HG03520 (cell line): ENCODE measurements at regions not wholly inside any gene's neighbourhood (a gene's known extent, or its start where the extent isn't known, plus 50 kb on each side); places are given as distances from the start of the nearest gene placed in this dataset.
"Not testable (repeated sequence)": the region's sequence is repeated elsewhere in the genome, so short reads cannot be mapped to it uniquely, and the experiment has no call there.

Experiments used
- ATAC-seq: cut with Tn5 transposase; IDR thresholded peaks from one replicate; pipeline ENCODE4 v1.9.1; 2021; ENCODE audit warnings: mild to moderate bottlenecking, moderate library complexity; ENCODE audit not compliant: unreplicated experiment

DNA sequence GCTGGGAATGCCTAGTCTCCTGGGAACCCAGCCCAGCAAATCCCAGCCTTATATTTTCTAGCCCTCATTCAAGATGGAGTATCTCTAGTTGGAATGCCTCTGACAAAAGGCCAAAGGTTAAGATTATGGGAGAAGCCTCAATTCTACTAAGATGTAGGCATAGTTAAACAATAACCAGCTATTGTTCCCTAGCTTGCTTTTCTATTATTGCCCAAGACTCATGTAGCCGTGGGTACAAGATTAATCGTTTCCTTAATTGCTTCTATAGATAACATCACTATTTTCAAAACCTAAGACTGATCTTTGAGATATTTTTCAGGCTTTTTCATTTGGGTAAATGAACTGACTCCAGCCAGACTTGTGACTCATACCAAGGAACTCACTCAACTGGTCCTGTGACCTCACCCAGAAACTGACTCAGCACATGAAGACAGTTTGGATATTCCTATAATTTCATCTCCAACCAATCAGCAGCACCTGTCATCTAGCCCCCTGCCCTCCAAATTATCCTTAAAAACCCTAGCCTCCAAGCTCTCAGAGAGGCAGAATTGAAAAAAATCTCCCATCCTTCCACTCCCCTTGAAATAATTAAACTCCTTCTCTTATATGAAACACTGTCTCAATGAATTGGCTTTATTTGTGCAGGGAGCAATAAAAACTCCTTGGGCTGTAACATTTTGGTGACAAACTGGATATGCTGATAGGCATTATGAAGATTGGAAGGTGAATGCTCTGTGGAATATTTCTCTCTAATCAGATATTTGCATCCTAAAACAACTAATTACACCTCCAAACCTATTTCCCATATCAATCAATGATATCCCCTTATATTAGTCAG, 589.0 kb downstream of the C12orf50 start:
- ATAC-seq: no peak

DNA sequence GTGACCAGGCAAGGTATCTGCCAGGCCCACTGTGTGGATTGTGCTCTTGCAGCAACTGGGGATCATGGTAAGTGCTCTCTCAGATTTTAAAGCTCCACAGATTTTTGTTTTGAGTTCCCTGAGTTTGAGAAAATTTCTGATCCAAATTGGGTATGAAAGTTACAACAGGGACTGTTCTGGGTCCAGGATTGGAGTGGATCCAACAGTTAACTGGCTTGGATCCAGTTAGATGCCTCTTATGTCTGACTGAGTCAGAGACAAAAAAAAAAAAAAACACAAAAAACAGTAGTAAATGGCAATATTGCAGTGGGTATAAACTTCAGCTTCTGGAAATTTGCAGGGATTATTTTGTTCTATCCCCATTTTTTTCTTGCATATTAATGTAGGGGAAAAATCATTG, 598.8 kb downstream of the C12orf50 start:
- no peak for ATAC-seq

DNA sequence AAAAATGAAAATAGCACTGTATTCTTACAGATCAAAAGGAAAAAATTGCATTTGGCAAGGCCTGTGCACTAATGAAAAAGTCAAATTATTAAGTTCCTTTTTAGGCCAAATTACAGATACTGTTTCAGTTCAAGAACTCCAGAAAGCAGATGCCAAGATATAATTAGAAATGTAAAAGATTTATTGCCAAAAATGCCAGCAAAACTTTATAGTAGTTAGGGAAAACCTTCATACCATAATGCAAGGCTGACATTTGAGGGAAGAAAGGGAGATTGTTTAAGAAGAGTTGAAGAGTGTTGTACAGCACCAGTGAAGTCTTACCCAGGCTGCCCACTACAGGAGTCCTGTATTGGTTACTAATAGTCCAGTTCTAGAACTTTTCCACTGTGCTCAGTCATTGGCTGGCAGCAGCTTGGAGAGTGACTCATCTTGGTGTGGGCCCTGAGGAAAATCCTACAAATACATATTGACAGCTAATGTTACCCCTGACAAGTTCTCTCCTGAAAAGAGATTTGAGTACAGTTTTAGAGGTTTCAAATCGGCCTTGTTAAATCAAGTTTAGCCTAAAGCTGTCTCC, 600.4 kb downstream of the C12orf50 start:
- no peak for ATAC-seq

DNA sequence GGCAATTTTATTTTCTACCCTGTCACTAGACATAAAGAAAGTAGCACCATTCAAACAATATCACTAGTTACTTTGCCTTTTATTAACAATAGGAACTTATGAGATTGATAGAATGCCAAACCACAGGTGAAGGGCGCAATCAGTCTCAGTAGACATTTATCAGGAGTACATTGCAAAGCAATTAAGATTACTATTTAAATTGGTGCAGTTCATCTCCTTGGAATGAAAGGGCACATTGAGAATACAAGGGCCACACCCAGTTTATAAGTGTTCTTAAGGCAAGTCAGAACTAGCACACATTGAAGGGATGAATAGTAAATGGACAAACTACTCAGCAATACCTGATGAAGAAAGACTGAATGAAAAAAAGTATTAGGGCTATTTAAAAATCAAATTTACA, 601.4 kb downstream of the C12orf50 start:
- no peak for ATAC-seq

DNA sequence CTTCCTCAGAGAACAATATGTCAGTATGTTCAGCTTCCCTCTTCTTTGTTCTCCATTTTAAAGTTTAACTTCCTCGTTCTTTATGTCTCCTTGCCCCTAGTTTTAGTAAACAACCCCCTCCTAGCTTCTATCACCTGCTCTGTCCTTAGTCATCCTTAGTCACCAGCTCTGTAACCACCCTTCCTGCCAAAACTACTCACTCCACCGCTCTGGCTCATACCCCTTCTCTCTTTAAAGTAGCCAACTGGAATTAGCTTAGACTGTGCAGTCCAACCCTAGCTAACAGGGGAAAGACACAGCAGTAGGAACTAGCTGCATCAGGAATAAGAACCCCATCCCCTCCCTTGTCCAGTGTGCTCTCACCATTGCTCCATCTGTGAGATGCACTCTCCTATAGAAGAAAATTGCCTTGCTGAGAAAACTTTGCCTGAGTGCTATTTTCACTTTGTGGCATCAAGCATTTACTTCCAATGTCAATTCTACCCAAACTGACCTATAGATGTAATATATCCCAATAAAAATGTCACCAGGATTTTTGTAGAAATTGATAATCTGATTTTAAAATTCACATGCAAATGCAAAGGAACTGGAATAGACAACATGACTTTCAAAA, 603.2 kb downstream of the C12orf50 start:
- no peak for ATAC-seq

DNA sequence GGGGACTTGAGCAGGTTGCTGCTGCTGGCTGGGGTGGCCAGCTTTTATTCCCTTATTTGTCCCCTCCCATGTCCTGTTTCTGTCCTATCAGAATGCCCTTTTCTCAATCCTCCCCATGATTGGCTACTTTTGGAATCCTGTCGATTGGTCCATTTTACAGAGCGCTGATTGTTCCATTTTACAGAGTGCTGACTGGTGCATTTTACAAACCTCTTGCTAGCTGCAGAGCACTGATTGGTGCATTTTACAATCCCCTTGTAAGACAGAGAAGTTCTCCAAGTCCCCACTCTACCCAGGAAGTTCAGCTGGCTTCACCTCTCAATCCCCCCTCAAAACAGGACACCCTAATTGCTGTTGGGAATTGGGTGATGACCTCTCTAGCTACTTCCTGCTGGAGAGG, 608.0 kb downstream of the C12orf50 start:
- ATAC-seq: not testable (repeated sequence)

DNA sequence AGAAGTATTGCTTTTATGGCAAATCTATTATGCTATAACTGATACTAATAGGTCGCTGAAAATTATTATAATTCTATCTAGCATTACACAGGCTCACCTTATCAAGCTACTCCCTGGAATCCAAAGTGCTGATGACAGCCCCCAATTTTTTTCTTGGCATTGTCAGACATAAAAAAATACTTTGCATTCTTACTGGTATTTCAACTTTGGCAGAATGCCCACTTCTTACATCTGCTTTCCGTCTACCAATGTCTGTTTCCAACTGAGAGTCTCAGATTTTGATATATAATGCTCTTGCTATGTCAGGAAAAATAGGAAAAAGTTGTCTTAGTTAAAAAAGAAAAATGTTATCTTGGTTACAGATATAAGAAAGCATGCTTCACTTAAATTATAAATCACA, 615.4 kb downstream of the C12orf50 start:
- ATAC-seq: no peak

DNA sequence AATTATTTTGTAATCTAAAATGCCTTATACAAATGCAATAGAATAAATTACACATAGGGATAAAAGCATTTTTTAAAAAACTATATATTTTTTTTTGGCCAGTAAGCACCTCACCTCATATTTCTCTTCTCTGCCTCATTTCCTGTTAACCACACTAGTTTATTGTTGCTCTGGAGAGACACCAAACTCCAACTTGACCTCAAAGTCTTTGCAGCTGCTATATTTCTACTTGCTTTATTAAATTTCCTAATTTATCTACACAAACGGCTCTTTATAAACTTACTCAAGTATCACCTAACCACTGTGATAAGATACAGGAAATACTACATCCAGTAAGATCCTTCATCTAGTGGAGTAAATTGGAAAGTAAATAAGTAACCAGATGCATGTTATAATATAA, 622.3 kb downstream of the C12orf50 start:
- no peak for ATAC-seq

DNA sequence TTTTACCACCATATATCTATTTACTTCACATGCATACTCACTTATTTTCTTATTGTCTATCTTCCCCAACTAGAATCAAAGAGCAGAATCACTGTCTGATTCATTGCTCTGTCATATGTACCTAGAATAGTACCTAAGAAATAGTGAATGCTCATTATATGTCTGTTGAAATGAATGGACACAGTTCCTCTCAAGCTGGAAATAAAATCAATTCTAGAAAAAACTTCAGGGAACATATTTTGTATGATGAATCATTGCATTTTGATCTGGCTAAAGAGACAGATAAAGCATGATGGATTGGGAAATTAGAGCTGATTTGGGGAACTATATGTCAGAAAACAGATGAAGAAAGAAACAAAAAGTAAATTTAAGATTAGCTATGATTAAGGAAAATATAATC, 623.3 kb downstream of the C12orf50 start:
- ATAC-seq: no peak

DNA sequence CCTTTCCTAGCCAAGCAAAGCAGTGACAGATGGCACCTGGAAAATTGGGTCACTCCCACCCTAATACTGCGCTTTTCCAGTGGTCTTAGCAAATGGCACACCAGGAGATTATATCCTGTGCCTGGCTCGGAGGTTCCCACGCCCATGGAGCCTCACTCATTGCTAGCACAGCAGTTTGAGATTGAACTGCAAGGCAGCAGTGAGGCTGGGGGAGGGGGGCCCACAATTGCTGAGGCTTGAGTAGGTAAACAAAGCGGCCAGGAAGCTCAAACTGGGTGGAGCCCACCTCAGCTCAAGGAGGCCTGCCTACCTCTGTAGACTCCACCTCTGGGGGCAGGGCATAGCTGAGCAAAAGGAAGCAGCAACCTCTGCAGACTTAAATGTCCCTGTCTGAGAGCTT, 635.0 kb downstream of the C12orf50 start:
- ATAC-seq: not testable (repeated sequence)

DNA sequence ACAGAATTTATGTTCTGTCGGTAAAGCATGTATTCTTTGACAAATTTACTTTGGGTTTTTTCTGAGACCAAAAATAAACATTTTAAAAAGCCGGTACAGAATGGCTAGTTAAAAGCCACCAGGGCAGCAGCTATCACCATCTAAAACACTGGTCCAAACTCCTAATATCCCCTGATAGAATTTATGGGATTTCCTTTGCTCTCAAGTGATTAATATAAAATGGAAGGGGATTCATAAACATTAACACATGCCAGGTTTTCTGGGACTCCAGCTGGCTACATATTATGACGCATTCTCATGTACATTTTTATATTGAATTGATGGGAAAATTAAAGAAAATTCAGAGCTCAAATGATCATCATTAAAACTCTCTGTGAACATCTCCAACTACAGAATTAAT, 640.8 kb downstream of the C12orf50 start:
- ATAC-seq: no peak

DNA sequence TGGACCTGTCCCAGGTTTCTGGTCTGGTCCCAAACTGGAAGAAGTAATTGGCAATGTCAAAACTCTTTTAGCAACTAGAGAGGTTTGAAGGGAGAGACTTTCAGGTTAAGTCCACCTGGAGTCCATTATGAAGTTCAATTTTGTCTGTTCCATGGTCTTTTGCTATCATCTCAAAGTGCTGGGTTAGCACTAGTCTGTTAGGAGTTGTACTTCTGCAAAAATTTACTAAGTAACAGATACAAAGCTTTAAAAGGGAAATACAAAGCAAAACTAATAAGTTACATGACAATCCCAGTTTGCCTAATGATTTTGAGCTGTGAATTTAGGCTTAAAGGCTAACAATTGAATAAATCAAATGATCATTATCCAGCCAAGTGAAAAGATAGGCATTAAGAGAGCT, 643.9 kb downstream of the C12orf50 start:
- ATAC-seq: no peak

DNA sequence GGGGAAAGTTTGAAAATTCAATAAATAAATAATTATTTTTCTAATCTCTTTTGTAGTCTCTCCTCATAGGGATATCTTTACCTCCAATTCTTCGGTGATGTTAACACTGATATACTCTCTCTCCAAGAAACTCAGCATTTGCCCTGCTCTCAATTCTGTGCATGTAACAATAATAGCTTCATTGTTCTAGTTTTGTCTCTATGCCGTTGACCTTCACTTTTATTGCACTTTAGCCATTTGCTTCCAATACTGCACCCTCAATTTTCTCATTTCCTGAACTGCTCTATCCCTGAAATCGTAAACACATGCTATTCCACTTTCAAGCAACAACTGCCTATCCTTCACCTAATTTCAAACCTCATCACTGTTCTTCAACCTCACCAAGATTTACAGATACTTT, 645.0 kb downstream of the C12orf50 start:
- no peak for ATAC-seq

DNA sequence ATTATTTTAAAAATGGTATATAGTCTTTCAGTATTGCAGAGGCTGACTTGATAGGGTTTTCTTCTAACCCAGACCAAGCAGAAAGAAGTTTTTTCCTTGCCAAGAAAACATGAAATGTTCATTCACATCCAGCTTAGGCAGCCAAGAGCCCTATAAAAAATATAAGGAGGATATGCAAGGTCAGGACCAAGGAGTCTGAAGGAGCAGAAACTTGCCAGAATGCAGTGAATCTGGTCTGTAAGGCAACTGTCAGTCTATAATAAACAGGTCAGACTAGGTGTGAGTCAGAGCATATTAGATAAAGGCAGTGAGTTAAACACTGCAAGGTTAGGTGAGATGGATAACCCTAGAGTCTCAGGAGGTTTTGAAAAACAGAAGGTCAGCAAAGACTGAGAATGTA, 645.5 kb downstream of the C12orf50 start:
- no peak for ATAC-seq

DNA sequence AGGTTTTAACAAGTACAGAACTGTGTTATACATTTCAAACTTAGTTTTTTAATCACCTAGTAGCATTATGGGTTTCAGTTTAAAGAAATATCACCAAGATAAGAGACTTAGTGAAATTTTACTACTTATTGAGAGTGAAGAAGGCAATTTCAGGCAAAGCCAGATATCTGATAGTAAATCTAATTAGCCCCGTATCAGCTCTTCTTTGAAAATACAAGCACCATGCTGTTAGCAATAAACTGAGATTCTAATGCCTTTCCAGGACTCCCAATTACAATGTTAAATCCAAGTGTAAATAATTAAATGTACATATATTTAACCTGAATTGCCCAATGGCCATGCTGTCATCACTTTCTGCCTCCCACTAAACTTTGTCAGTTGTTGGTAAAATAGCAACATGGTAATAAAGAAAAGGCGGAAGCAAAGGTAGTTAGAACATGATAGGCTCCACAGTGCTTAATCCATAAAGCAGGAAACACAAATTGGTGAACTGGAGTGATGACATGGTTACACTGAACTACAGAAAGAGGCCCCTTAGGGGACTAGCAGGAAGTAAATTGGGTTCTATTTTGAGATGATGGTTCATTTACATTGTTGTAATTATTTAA, 646.1 kb downstream of the C12orf50 start:
- ATAC-seq: no peak

DNA sequence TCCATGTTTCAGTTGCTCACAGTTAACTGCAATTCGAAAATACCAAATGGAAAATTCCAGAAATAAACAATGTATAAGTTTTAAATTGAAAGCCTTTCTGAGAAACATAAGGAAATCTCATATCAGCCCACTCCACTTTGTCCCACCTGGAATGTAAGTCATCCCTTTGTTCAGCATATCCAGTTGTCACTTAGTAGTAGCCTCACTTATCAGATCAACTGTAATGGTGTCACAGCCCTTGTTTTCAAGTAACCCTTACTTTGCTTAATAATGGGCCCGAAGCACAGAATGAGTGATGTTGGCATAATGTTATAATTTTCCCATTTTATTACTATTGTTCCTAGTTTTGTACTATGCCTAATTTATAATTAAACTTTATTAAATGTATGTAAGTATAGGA, 646.8 kb downstream of the C12orf50 start:
- ATAC-seq: no peak

DNA sequence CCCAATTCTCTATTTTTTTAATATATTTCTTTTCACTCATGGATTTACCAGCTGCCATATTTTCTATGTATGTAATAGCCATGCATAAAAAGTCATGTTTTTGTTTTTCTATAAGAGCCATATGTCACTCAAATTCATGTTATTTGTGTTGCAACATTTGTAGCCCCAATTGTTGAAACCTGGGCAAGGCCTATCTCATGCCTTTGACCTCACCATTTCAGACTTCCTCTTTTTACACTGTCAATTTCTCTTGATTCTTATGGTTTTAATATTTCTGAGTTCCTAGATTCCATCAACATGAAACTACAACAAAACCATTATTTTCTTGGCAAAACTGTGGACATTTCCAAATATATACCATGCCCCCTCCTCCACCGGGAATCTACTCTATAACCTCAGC, 647.5 kb downstream of the C12orf50 start:
- no peak for ATAC-seq

DNA sequence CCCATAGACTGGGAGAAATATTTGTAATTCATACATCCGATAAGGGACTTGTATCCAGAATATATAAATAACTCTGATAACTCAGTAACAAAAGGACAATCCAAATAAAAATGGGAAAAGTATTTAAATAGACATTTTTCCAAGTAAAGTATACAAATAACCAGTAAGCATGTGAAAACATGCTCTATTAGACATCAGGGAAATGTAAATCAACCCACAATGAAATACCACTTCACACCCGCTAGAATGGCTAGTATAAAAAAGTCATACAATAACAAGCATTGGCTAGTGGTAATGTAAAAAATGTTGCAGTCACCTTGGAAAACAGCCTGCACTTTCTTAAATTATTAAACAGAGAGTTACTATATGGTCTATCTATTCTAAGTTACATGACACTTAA, 650.7 kb downstream of the C12orf50 start:
- no peak for ATAC-seq

DNA sequence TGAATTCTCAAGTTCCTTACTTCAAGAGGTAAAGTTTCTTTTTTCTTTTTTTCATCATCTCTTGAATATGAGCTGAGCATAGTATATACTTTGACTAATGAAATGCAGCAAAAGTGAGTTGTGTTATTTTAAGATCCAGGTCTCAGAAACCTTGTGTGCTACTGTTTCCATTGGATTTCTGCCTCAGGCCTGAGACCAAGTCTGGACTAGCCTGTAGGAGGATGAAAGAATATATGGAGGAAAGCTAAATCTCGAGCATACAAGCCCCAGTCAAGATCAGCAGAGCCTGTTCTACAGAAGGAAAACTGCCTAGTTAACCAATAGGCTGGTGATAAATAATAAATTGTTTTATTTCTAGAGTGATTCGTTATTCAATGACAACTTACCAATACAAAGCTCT, 652.5 kb downstream of the C12orf50 start:
- no peak for ATAC-seq

DNA sequence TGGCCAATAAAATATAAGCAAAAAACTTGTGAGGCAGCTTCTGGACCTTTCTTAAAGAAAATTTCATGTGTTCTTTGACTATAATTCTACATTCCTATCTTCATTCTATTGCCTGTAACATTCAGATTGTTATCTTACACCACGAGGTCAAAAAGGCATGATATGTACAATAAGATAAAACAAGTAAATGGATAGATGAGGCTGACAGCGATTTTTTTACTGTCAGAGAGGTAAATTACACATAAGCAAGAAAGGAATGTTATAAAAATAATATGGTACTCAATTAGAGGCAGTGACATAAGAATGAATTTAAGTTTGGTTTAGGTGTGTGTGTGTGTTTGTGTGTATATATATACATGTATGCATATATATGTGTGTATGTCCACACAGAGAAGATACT, 660.0 kb downstream of the C12orf50 start:
- no peak for ATAC-seq

DNA sequence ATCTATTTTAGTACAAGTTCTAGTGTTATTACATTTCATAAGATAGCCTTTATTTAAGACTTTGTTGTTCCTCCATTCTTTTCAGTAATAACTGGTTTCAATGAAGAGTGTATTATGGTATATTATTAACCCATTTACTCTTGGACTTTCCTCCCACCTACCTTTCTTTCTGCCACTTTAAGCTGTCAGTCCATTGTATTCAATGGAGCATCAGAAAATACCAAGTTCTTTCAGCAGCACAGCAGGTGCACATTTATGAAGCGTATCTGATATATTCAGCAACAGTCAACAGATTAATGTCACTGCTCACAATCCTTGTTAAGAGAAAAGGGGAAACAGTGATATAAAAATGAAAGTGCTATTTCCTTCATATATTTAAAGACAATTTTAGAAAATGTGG, 660.9 kb downstream of the C12orf50 start:
- no peak for ATAC-seq

DNA sequence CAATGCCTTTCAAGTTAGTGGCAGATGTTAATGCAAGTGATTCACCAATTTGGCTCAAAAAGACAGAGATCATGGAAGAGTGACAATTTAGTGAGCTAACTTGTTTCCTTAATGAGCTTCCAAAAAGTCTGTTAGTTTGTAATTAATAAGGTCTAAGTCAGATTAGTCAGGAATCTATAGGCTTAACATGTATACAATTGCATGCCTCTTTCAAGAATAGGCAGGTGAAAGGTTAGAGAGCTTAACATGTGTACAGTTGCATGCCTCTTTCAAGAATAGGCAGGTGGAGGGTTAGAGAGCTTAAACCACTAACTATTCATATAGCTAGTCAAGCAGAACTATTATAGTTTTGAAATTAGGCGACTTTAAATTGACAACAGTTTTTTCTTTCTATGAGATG, 663.8 kb downstream of the C12orf50 start:
- no peak for ATAC-seq
